Keratinocyte (primary cell): ENCODE measurements at regions not wholly inside any gene's neighbourhood (a gene's known extent, or its start where the extent isn't known, plus 50 kb on each side); places are given as distances from the start of the nearest gene placed in this dataset.

Experiments
- DNase-seq: peaks from one replicate; pipeline ENCODE4 v3.0.0-alpha.2; 2011; ENCODE audit warnings: low read depth, missing footprints, low spot score
- FAIRE-seq: peaks from 2 replicates; lab custom pipeline; 2011; peaks lifted over from hg19 to GRCh38; lab: Jason Lieb, UNC
- H2AFZ ChIP-seq: 2 replicates; pipeline ENCODE4 v1.6.0; 2012; ENCODE audit warnings: low read length, control low read depth, inconsistent platforms; ENCODE audit not compliant: control insufficient read depth
- H3K27ac ChIP-seq: 2 replicates; pipeline ENCODE4 v1.5.1; 2011; ENCODE audit warnings: low read length; ENCODE audit not compliant: control insufficient read depth, insufficient read depth
- H3K27me3 ChIP-seq: 3 replicates; pipeline ENCODE4 v1.6.0; 2011; ENCODE audit warnings: low read length; ENCODE audit not compliant: control insufficient read depth, insufficient read depth; ENCODE audit errors: extremely low read depth
- H3K36me3 ChIP-seq, 2 experiments: 2 replicates in 1 of 2; 3 replicates in 1 of 2; pipeline ENCODE4 v1.5.1; 2011; ENCODE audit warnings: low read length in 2 of 2, mild to moderate bottlenecking in 1 of 2; ENCODE audit not compliant: control insufficient read depth in 2 of 2, insufficient read depth in 2 of 2; ENCODE audit errors: extremely low read depth in 1 of 2
- H3K4me1 ChIP-seq: 3 replicates; pipeline ENCODE4 v1.5.1; 2011; ENCODE audit warnings: low read length; ENCODE audit not compliant: control insufficient read depth, insufficient read depth; ENCODE audit errors: extremely low read depth
- H3K4me2 ChIP-seq: 3 replicates; pipeline ENCODE4 v1.6.0; 2011; ENCODE audit warnings: low read depth, low read length; ENCODE audit not compliant: control insufficient read depth, insufficient read depth; ENCODE audit errors: extremely low read depth
- H3K4me3 ChIP-seq, 3 experiments: fragments of 200-600 bp in 1 of 3; sonication (generic) in 1 of 3; 2 replicates in 2 of 3; 3 replicates in 1 of 3; pipeline ENCODE4 v1.5.1; 2011 to 2016; ENCODE audit warnings: low read length in 3 of 3, mild to moderate bottlenecking in 3 of 3, control low read depth in 2 of 3, inconsistent platforms in 1 of 3, low read depth in 1 of 3, mixed read lengths in 1 of 3, mixed run types in 1 of 3, moderate library complexity in 1 of 3; ENCODE audit not compliant: control insufficient read depth in 2 of 3, insufficient read depth in 2 of 3; ENCODE audit errors: extremely low read depth in 1 of 3
- H3K79me2 ChIP-seq: 2 replicates; pipeline ENCODE4 v1.6.0; 2012; ENCODE audit warnings: low read length; ENCODE audit not compliant: control insufficient read depth, insufficient read depth
- H3K9ac ChIP-seq: 3 replicates; pipeline ENCODE4 v1.6.0; 2011; ENCODE audit warnings: low read length; ENCODE audit not compliant: control insufficient read depth, insufficient read depth; ENCODE audit errors: extremely low read depth
- H3K9me1 ChIP-seq: 3 replicates; pipeline ENCODE4 v1.6.0; 2011; ENCODE audit warnings: low read length; ENCODE audit not compliant: control insufficient read depth, insufficient read depth; ENCODE audit errors: extremely low read depth
- H3K9me3 ChIP-seq: 2 replicates; pipeline ENCODE4 v1.5.1; 2012; ENCODE audit warnings: low read depth, low read length; ENCODE audit not compliant: control insufficient read depth
- H4K20me1 ChIP-seq: 3 replicates; pipeline ENCODE4 v1.6.0; 2011; ENCODE audit warnings: low read length; ENCODE audit not compliant: control insufficient read depth, insufficient read depth; ENCODE audit errors: extremely low read depth
- EZH2 ChIP-seq: IDR thresholded peaks from one replicate; pipeline ENCODE4 v1.6.1; 2012; ENCODE audit warnings: inconsistent platforms, mild to moderate bottlenecking, low read length, moderate library complexity
- dilution Hi-C: fragments of 300-500 bp; cut with MboI; formaldehyde crosslinking; loops from one replicate; pipeline ENCODE4 v1.7.0; 2020; ENCODE audit warnings: low sequenced_read_pairs; ENCODE audit not compliant: extremely low pct_ligation_motif_present
- TF ChIP-seq, protein P1 (sequence below), 3 experiments: IDR thresholded peaks in 1 of 3; conservative IDR thresholded peaks in 1 of 3; optimal IDR thresholded peaks in 1 of 3; 2 replicates in 2 of 3; 3 replicates in 1 of 3; pipeline versions ENCODE3 to v1.5.1; 2011; ENCODE audit warnings: low read length in 3 of 3, mild to moderate bottlenecking in 3 of 3, moderate library complexity in 2 of 3, control low read depth in 1 of 3, inconsistent platforms in 1 of 3; ENCODE audit not compliant: insufficient read depth in 2 of 3; ENCODE audit errors: extremely low read depth in 1 of 3

DNA sequence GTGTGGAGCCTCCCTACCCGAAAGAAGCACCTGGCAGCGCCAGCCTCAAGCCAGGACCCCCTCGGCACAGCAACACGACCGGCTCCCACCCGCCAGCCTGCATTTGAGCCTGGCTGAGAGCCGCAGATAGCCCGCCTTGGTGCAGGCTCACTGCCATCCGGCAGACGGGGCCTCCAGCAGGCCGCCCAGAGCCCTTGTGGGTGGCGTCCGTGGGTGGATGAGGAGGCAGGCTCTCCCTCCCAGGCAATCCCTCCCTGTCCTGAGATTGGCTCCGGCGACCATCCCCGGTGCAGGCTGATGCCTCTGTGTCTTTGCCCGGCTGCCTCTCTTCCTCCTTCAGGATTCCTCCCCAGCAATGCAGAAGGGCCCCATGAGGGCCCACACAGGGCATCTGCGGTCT is 1527.9 kb downstream of the BRD1 start:
- Histone ChIP-seq H4K20me1 (no peaks in the 10 kb centered on the region), H3K4me2 (no peak overlapping the region), H3K36me3 (no peaks in the 10 kb centered on the region), H3K27ac (no peak overlapping the region), H3K9ac (no peak overlapping the region), H3K9me1 (no peaks in the 10 kb centered on the region), H3K9me3 (peaks cover 13% of the 10 kb centered on the region), H3K79me2 (no peaks in the 10 kb centered on the region), H3K27me3 (no peaks in the 10 kb centered on the region), H3K4me3 (no peak overlapping the region), H3K4me1 (no peaks in the 10 kb centered on the region), H2AFZ (no peak overlapping the region)
- no peak for DNase-seq
- dilution Hi-C loops = no loop called here
- FAIRE-seq = no peak
- no peak for TF ChIP-seq EZH2
- TF ChIP-seq, protein P1, sequence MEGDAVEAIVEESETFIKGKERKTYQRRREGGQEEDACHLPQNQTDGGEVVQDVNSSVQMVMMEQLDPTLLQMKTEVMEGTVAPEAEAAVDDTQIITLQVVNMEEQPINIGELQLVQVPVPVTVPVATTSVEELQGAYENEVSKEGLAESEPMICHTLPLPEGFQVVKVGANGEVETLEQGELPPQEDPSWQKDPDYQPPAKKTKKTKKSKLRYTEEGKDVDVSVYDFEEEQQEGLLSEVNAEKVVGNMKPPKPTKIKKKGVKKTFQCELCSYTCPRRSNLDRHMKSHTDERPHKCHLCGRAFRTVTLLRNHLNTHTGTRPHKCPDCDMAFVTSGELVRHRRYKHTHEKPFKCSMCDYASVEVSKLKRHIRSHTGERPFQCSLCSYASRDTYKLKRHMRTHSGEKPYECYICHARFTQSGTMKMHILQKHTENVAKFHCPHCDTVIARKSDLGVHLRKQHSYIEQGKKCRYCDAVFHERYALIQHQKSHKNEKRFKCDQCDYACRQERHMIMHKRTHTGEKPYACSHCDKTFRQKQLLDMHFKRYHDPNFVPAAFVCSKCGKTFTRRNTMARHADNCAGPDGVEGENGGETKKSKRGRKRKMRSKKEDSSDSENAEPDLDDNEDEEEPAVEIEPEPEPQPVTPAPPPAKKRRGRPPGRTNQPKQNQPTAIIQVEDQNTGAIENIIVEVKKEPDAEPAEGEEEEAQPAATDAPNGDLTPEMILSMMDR (optimal IDR thresholded peaks at IDR 0.05 in 1 of 3, IDR thresholded peaks at IDR 0.05 in 1 of 3, conservative IDR thresholded peaks at IDR 0.05 in 1 of 3; ENCODE audit: extremely low read depth in 1 of 3, insufficient read depth in 2 of 3, low read length in 3 of 3) = no peak

GRCh38 chr22:48299124-48299523 is 1528.5 kb downstream of the BRD1 start:
- H3K36me3 ChIP-seq = no peaks in the 10 kb centered on the region
- H3K79me2 ChIP-seq = no peaks in the 10 kb centered on the region
- H3K9me1 ChIP-seq = no peaks in the 10 kb centered on the region
- FAIRE-seq = no peak
- no peak overlapping the region for H3K4me3 ChIP-seq
- no peak overlapping the region for H3K9ac ChIP-seq
- dilution Hi-C loops = no loop called here
- H3K4me2 ChIP-seq = no peak overlapping the region
- TF ChIP-seq, protein P1 (optimal IDR thresholded peaks at IDR 0.05 in 1 of 3, IDR thresholded peaks at IDR 0.05 in 1 of 3, conservative IDR thresholded peaks at IDR 0.05 in 1 of 3; ENCODE audit: extremely low read depth in 1 of 3, insufficient read depth in 2 of 3, low read length in 3 of 3) = no peak
- TF ChIP-seq EZH2 = no peak
- no peaks in the 10 kb centered on the region for H3K27me3 ChIP-seq
- no peak overlapping the region for H3K27ac ChIP-seq
- H3K9me3 ChIP-seq = peaks cover 10% of the 10 kb centered on the region
- no peaks in the 10 kb centered on the region for H4K20me1 ChIP-seq
- no peaks in the 10 kb centered on the region for H3K4me1 ChIP-seq
- H2AFZ ChIP-seq = no peak overlapping the region
- no peak for DNase-seq
